SK-N-SH treated with all-trans-retinoic acid at 6 μM for 48 hours (cell line): ENCODE measurements at regions not wholly inside any gene's neighbourhood (a gene's known extent, or its start where the extent isn't known, plus 50 kb on each side); places are given as distances from the start of the nearest gene placed in this dataset.

Experiments used
- ATAC-seq: fragments of 200-7000 bp; cut with Tn5 transposase; 3 replicates; pipeline ENCODE4 v1.9.1; 2020; ENCODE audit warnings: mild to moderate bottlenecking, moderate library complexity
- ARNTL ChIP-seq: fragments of 450-650 bp; formaldehyde crosslinking; IDR thresholded peaks from 2 replicates; pipeline ENCODE4 v1.5.0; 2020; ENCODE audit warnings: low read depth, mild to moderate bottlenecking, moderate library complexity, borderline replicate concordance
- BACH2 ChIP-seq: fragments of 250-450 bp; sonication (Bioruptor Pico); IDR thresholded peaks from 2 replicates; pipeline ENCODE4 v1.9.0; 2021; ENCODE audit warnings: mild to moderate bottlenecking, borderline replicate concordance
- CREB5 ChIP-seq: fragments of 250-450 bp; sonication (Bioruptor Pico); IDR thresholded peaks from 2 replicates; pipeline ENCODE4 v1.5.1; 2020; ENCODE audit warnings: low read depth, mild to moderate bottlenecking, moderate library complexity
- CSDC2 ChIP-seq: fragments of 250-450 bp; sonication (Bioruptor Pico); IDR thresholded peaks from 2 replicates; pipeline ENCODE4 v1.5.0; 2020; ENCODE audit warnings: mild to moderate bottlenecking, moderate library complexity
- CSRNP3 ChIP-seq: fragments of 250-450 bp; sonication (Bioruptor Pico); IDR thresholded peaks from 2 replicates; pipeline ENCODE4 v1.5.1; 2021; ENCODE audit warnings: mild to moderate bottlenecking, moderate library complexity
- ESRRG ChIP-seq: fragments of 250-450 bp; sonication (Bioruptor Pico); IDR thresholded peaks from 2 replicates; pipeline ENCODE4 v1.6.1; 2021; ENCODE audit warnings: mild to moderate bottlenecking
- GLIS3 ChIP-seq: fragments of 250-450 bp; sonication (Bioruptor Pico); IDR thresholded peaks from 2 replicates; pipeline ENCODE4 v1.5.0; 2020; ENCODE audit warnings: mild to moderate bottlenecking, moderate library complexity
- ISL1 ChIP-seq: fragments of 250-450 bp; sonication (Bioruptor Pico); IDR thresholded peaks from 2 replicates; pipeline ENCODE4 v2.1.2; 2022; ENCODE audit warnings: mild to moderate bottlenecking, moderate library complexity
- OSR1 ChIP-seq: fragments of 250-450 bp; sonication (Bioruptor Pico); IDR thresholded peaks from 2 replicates; pipeline ENCODE4 v1.8.0; 2022; ENCODE audit warnings: moderate library complexity, mild to moderate bottlenecking, inconsistent platforms
- PATZ1 ChIP-seq: fragments of 250-450 bp; sonication (Bioruptor Pico); IDR thresholded peaks from 2 replicates; pipeline ENCODE4 v1.8.0; 2020; ENCODE audit warnings: mild to moderate bottlenecking, moderate library complexity, borderline replicate concordance
- PPARA ChIP-seq: fragments of 250-450 bp; sonication (Bioruptor Pico); IDR thresholded peaks from 2 replicates; pipeline ENCODE4 v1.5.0; 2020; ENCODE audit warnings: mild to moderate bottlenecking, borderline replicate concordance
- SNAI2 ChIP-seq: fragments of 250-450 bp; sonication (Bioruptor Pico); IDR thresholded peaks from 2 replicates; pipeline ENCODE4 v1.5.0; 2020; ENCODE audit warnings: mild to moderate bottlenecking, moderate library complexity
- TCF4 ChIP-seq: fragments of 250-450 bp; sonication (Bioruptor Pico); IDR thresholded peaks from 2 replicates; pipeline ENCODE4 v1.8.0; 2021; ENCODE audit warnings: mild to moderate bottlenecking, moderate library complexity, borderline replicate concordance
- TSHZ2 ChIP-seq: fragments of 250-450 bp; sonication (Bioruptor Pico); IDR thresholded peaks from 2 replicates; pipeline ENCODE4 v1.5.0; 2020; ENCODE audit warnings: mild to moderate bottlenecking, moderate library complexity
- ZC3H10 ChIP-seq: fragments of 250-450 bp; sonication (Bioruptor Pico); IDR thresholded peaks from 2 replicates; pipeline ENCODE4 v1.5.1; 2021; ENCODE audit warnings: mild to moderate bottlenecking, moderate library complexity
- ZFP3 ChIP-seq: fragments of 250-450 bp; sonication (Bioruptor Pico); IDR thresholded peaks from 2 replicates; pipeline ENCODE4 v1.5.0; 2020; ENCODE audit warnings: mild to moderate bottlenecking, moderate library complexity
- ZFP30 ChIP-seq: fragments of 450-650 bp; formaldehyde crosslinking; IDR thresholded peaks from 2 replicates; pipeline ENCODE4 v1.5.0; 2022; ENCODE audit warnings: mild to moderate bottlenecking, moderate library complexity
- ZNF8 ChIP-seq: fragments of 450-650 bp; formaldehyde crosslinking; IDR thresholded peaks from 2 replicates; pipeline ENCODE4 v1.5.0; 2020; ENCODE audit warnings: mild to moderate bottlenecking, moderate library complexity

GRCh38 chr13:105579821-105580710 lies 955.4 kb downstream of the EFNB2 start (continued):
- TF ChIP-seq CSRNP3 (CRISPR knock-in tag), result no peak

- TF ChIP-seq TCF4, result no peak
- no peak for TF ChIP-seq OSR1
- TF ChIP-seq ISL1, result no peak
- no peak for TF ChIP-seq ZNF8 (CRISPR knock-in tag)
- no peak for TF ChIP-seq ZC3H10 (CRISPR knock-in tag)
- no peak for TF ChIP-seq CREB5
- no peak for TF ChIP-seq BACH2
- no peak for TF ChIP-seq CSDC2 (CRISPR knock-in tag)
- TF ChIP-seq TSHZ2, result no peak
- no peak for TF ChIP-seq PATZ1 (CRISPR knock-in tag)
- TF ChIP-seq ZFP30 (CRISPR knock-in tag), result no peak
- no peak for TF ChIP-seq SNAI2 (CRISPR knock-in tag)
- TF ChIP-seq PPARA (CRISPR knock-in tag), result no peak
- TF ChIP-seq CSRNP3 (CRISPR knock-in tag), result no peak
- ATAC-seq, result peak; percentile 55; the same call in 1 of the 3 replicates
These were observed 962.3 kb downstream of the EFNB2 start for GRCh38 chr13:105573136-105573535.

GRCh38 chr13:105572401-105572800 lies 963.1 kb downstream of the EFNB2 start:
- 0 out of 2 replicates have a peak, but pooled peaks have one; percentile 8 for TF ChIP-seq ISL1
- no peak for TF ChIP-seq TSHZ2
- ATAC-seq, result no peak

- no peak for ATAC-seq
- TF ChIP-seq ZC3H10 (CRISPR knock-in tag) (peak; percentile 93; the same call in 1 of the 2 replicates), TCF4 (peak; percentile 90), ARNTL (CRISPR knock-in tag) (no peak), SNAI2 (CRISPR knock-in tag) (peak; percentile 91), ESRRG (CRISPR knock-in tag) (peak; percentile 91), ZFP3 (CRISPR knock-in tag) (peak; percentile 84), CSDC2 (CRISPR knock-in tag) (peak; percentile 91), GLIS3 (peak; percentile 98), TSHZ2 (peak; percentile 98), CSRNP3 (CRISPR knock-in tag) (peak; percentile 92)
These were observed 965.6 kb downstream of the EFNB2 start for GRCh38 chr13:105569816-105570215.
